ENCODE measurements at regions not wholly inside any gene's neighbourhood (a gene's known extent, or its start where the extent isn't known, plus 50 kb on each side); places are given as distances from the start of the nearest gene placed in this dataset.

DNA sequence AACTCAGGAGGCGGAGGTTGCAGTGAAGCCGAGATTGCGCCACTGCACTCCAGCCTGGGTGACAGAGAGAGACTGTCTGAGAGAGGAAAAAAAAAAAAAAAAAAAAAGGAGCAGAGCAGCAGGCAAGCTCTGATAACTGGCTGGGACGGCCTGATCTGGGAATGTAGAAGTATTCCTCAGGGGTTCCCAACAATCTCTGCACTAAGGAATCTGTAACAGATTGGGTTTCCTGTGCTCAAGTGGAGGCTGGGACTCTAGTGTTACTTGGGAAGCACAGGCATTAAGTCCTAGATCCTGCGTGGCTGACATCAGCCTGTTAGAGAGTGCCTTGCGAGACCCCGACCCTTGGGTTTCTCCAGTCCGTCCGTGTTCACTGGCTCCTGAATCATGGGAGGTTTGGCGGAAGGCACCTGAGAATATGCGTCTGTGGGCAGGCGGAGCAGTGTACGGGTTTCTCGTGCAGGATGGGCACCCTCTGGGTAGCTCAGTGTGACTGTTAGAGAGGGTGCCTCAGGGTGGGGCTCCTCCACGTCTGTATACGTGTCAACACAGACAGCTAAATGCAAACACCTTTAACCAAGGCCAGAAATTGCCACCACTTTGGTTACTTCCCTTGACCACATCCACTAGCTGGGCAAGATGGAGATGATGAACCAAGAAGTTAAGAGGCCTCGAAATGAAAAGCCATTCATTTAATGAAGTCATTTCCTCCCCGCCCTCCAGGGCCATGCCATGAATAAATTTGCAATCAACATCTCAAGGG, 174.9 kb upstream of the RPL38 start:
- TF ChIP-seq, protein P1, sequence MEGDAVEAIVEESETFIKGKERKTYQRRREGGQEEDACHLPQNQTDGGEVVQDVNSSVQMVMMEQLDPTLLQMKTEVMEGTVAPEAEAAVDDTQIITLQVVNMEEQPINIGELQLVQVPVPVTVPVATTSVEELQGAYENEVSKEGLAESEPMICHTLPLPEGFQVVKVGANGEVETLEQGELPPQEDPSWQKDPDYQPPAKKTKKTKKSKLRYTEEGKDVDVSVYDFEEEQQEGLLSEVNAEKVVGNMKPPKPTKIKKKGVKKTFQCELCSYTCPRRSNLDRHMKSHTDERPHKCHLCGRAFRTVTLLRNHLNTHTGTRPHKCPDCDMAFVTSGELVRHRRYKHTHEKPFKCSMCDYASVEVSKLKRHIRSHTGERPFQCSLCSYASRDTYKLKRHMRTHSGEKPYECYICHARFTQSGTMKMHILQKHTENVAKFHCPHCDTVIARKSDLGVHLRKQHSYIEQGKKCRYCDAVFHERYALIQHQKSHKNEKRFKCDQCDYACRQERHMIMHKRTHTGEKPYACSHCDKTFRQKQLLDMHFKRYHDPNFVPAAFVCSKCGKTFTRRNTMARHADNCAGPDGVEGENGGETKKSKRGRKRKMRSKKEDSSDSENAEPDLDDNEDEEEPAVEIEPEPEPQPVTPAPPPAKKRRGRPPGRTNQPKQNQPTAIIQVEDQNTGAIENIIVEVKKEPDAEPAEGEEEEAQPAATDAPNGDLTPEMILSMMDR (IDR thresholded peaks at IDR 0.05), result no peak
- TF ChIP-seq POLR2A (IDR thresholded peaks at IDR 0.05) (no peak), POLR2AphosphoS5 (IDR thresholded peaks at IDR 0.05) (no peak)

Measured in breast epithelium (tissue), 3 donors.